ENCODE measurements at regions not wholly inside any gene's neighbourhood (a gene's known extent, or its start where the extent isn't known, plus 50 kb on each side); places are given as distances from the start of the nearest gene placed in this dataset.
"Not testable (repeated sequence)": the region's sequence is repeated elsewhere in the genome, so short reads cannot be mapped to it uniquely, and the experiment has no call there.

GRCh38 chr9:115413766-115414382 lies 295.9 kb upstream of the TNC start:
- H3K27me3 ChIP-seq: no peaks in the 10 kb centered on the region
- H3K4me3 ChIP-seq: no peak overlapping the region
- TF ChIP-seq EP300 (IDR thresholded peaks at IDR 0.05) (peak in 1 of 2 donors; percentile 10), POLR2A (IDR thresholded peaks at IDR 0.05) (no peak)
- 45 to 61% methylated on average over 1 of the region's 1 CpG for WGBS, 2 donors
- H3K4me1 ChIP-seq: peaks cover 0 to 24% (median 4%) of the 10 kb centered on the region in 4 donors
- no peak for DNase-seq (ENCODE audit: low spot score in 2 of 2)
- H3K36me3 ChIP-seq: no peaks in the 10 kb centered on the region
- H3K9me3 ChIP-seq: peaks cover 0 to 6% (median 2%) of the 10 kb centered on the region in 4 donors
- peak overlapping the region in 1 of 4 donors; percentile 29 for H3K27ac ChIP-seq

- WGBS, 2 donors: 58 to 72% methylated on average over 1 of the region's 1 CpG
- peaks cover 0 to 6% (median 2%) of the 10 kb centered on the region in 4 donors for H3K9me3 ChIP-seq
- H3K4me1 ChIP-seq: peaks cover 0 to 24% (median 4%) of the 10 kb centered on the region in 4 donors
- no peak overlapping the region for H3K4me3 ChIP-seq
- DNase-seq (ENCODE audit: low spot score in 2 of 2): no peak
- H3K27ac ChIP-seq: no peak overlapping the region
- TF ChIP-seq CTCF (IDR thresholded peaks at IDR 0.05) (no peak), POLR2A (IDR thresholded peaks at IDR 0.05) (no peak), EP300 (IDR thresholded peaks at IDR 0.05) (no peak)
- no peaks in the 10 kb centered on the region for H3K27me3 ChIP-seq
- no peaks in the 10 kb centered on the region for H3K36me3 ChIP-seq
Observed at GRCh38 chr9:115414561-115414960, 296.6 kb upstream of the TNC start.

GRCh38 chr9:115415450-115415849 lies 297.5 kb upstream of the TNC start:
- H3K9me3 ChIP-seq: peaks cover 0 to 8% (median 3%) of the 10 kb centered on the region in 4 donors
- WGBS, 2 donors: 42 to 58% methylated on average over 3 of the region's 3 CpGs
- peaks cover 0 to 24% (median 4%) of the 10 kb centered on the region in 4 donors for H3K4me1 ChIP-seq
- peak overlapping the region in 2 of 4 donors; percentile 18 to 29 for H3K27ac ChIP-seq
- TF ChIP-seq CTCF (IDR thresholded peaks at IDR 0.05) (no peak), POLR2A (IDR thresholded peaks at IDR 0.05) (no peak)
- H3K27me3 ChIP-seq: no peaks in the 10 kb centered on the region
- no peak for DNase-seq (ENCODE audit: low spot score in 2 of 2)
- H3K4me3 ChIP-seq: no peak overlapping the region
- H3K36me3 ChIP-seq: no peaks in the 10 kb centered on the region

GRCh38 chr9:115416299-115416698 lies 298.3 kb upstream of the TNC start:
- DNase-seq (ENCODE audit: low spot score in 2 of 2): no peak
- WGBS, 2 donors: 92 to 94% methylated on average over 2 of the region's 2 CpGs
- no peak overlapping the region for H3K4me3 ChIP-seq
- TF ChIP-seq EP300 (IDR thresholded peaks at IDR 0.05) (no peak), CTCF (IDR thresholded peaks at IDR 0.05) (no peak)
- no peaks in the 10 kb centered on the region for H3K27me3 ChIP-seq
- H3K4me1 ChIP-seq: peaks cover 0 to 22% (median 3%) of the 10 kb centered on the region in 4 donors
- peaks cover 0 to 16% (median 5%) of the 10 kb centered on the region in 4 donors for H3K9me3 ChIP-seq
- H3K36me3 ChIP-seq: no peaks in the 10 kb centered on the region
- no peak overlapping the region for H3K27ac ChIP-seq

GRCh38 chr9:115418181-115418580 lies 300.2 kb upstream of the TNC start:
- not testable (repeated sequence) for H3K27me3 ChIP-seq, H3K4me3 ChIP-seq
- 89 to 90% methylated on average over 1 of the region's 1 CpG for WGBS, 2 donors

GRCh38 chr9:115422932-115423440 lies 305.0 kb upstream of the TNC start:
- H3K27me3 ChIP-seq: no peaks in the 10 kb centered on the region
- H3K36me3 ChIP-seq: no peaks in the 10 kb centered on the region
- H3K27ac ChIP-seq: no peak overlapping the region
- H3K9me3 ChIP-seq: peaks cover 0 to 39% (median 3%) of the 10 kb centered on the region in 4 donors
- WGBS, 2 donors: 88 to 91% methylated on average over 6 of the region's 6 CpGs
- TF ChIP-seq EP300 (IDR thresholded peaks at IDR 0.05) (no peak), POLR2A (IDR thresholded peaks at IDR 0.05) (no peak), CTCF (IDR thresholded peaks at IDR 0.05) (no peak)
- no peaks in the 10 kb centered on the region for H3K4me1 ChIP-seq
- no peak overlapping the region for H3K4me3 ChIP-seq
- no peak for DNase-seq (ENCODE audit: low spot score in 2 of 2)

More at GRCh38 chr9:115418181-115418580, 300.2 kb upstream of the TNC start:
- H3K9me3 ChIP-seq: peaks cover 0 to 28% (median 5%) of the 10 kb centered on the region in 4 donors
- H3K36me3 ChIP-seq; DNase-seq (ENCODE audit: low spot score in 2 of 2); H3K27ac ChIP-seq: not testable (repeated sequence)
- H3K4me1 ChIP-seq: peaks cover 0 to 19% (median 0%) of the 10 kb centered on the region in 4 donors

All from tibial nerve (tissue), 4 donors.